Body of pancreas (tissue), 4 donors: ENCODE measurements at regions not wholly inside any gene's neighbourhood (a gene's known extent, or its start where the extent isn't known, plus 50 kb on each side); places are given as distances from the start of the nearest gene placed in this dataset.
"Not testable (repeated sequence)": the region's sequence is repeated elsewhere in the genome, so short reads cannot be mapped to it uniquely, and the experiment has no call there.

Source experiments
- ATAC-seq: fragments of 150-250 bp; one replicate; pipeline ENCODE4 v1.9.1; 2016
- DNase-seq, 4 donors: peaks; one replicate each; pipeline ENCODE4 v3.0.0-alpha.2; 2019
- H3K27ac ChIP-seq, 4 donors: fragments of 200-600 bp; sonication (generic); 1 replicate in 3 of 4; 2 replicates in 1 of 4; pipeline versions ENCODE4 v1.5.1 to v1.6.1; 2016 to 2019; ENCODE audit warnings: mild to moderate bottlenecking in 1 of 4, mixed read lengths in 1 of 4, moderate library complexity in 1 of 4
- H3K27me3 ChIP-seq, 2 donors: fragments of 200-600 bp; sonication (generic); one replicate each; pipeline ENCODE4 v1.6.0; 2016; ENCODE audit warnings: mild to moderate bottlenecking in 1 of 2
- H3K36me3 ChIP-seq, 2 donors: fragments of 200-600 bp; sonication (generic); replicated peaks in 1 of 2; 2 replicates each; pipeline ENCODE4 v1.5.1; 2016; ENCODE audit warnings: low read depth in 2 of 2; ENCODE audit not compliant: insufficient read depth in 1 of 2
- H3K4me1 ChIP-seq: fragments of 200-600 bp; sonication (generic); one replicate; pipeline ENCODE4 v1.6.0; 2016
- H3K4me3 ChIP-seq, 2 donors: fragments of 200-600 bp; sonication (generic); 1 replicate in 1 of 2; 2 replicates in 1 of 2; pipeline ENCODE4 v1.5.1; 2016 to 2019
- H3K9me3 ChIP-seq, 3 donors: fragments of 200-600 bp; sonication (generic); 1 replicate in 2 of 3; 2 replicates in 1 of 3; pipeline ENCODE4 v1.5.1; 2016
- POLR2A ChIP-seq, 3 donors: fragments of 450-650 bp; IDR thresholded peaks; one replicate each; pipeline ENCODE4 v1.6.1; 2016; ENCODE audit warnings: antibody characterized with exemption in 3 of 3, mild to moderate bottlenecking in 2 of 3
- WGBS, 2 donors: methylation state at CpG; one replicate each; pipeline ENCODE4 v1.1.5; 2017; 5-methylcytosine and 5-hydroxymethylcytosine counted together
- intact Hi-C: fragments of 100-400 bp; cut with DNase I; formaldehyde crosslinking; loops from one replicate; pipeline ENCODE4 v1.15.1; 2023
- TF ChIP-seq, protein P1 (sequence below), 7 experiments: fragments of 450-650 bp in 4 of 7; fragments of 200-600 bp in 3 of 7; sonication (generic) in 3 of 7; IDR thresholded peaks; one replicate each; pipeline ENCODE4 v1.5.1; 2016 to 2019; ENCODE audit warnings: antibody characterized with exemption in 7 of 7

DNA sequence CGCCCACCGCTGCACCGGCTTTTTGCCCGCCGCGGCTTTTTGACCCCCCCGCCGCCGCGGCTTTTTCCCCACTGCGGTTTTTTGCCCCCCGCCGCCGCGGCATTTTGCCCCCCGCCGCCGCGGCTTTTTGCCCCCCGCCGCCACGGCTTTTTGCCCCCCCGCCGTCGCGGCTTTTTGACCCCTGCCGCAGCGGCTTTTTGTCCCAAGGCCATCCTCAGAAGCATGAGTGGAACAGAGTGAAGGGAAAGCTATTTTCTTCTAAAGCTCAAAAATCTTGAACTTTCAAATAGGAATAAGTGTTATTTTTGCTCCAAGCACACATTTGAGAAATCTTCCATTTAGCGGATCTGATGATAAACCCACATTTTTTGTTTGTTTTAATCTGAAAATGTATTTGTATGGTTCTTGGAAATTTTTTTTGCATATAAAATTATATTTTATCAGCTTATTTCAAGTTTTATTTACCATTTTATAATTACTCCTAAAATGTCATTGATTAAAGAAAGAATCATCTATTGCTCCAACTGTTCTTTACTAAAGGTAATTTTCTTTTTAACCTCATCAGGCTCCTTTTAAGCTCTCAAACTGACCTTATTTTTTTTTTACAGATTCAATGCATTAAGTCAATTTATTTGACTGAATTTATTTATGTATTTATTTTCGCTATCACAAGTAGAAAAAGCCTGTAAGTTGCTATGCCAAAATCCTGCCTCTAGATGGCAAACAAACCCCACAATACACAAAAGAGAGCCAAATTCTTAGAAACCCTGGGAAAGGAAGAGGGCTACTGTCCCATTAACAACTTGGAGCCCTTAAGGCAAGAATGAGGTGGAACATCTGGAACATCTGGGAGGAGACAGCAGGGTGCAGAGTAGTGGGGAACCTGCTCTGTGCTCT lies 460.3 kb downstream of the ZNF33B start:
- intact Hi-C loops, ATAC-seq, H3K36me3 ChIP-seq, H3K27ac ChIP-seq, H3K9me3 ChIP-seq, H3K4me3 ChIP-seq, H3K27me3 ChIP-seq, H3K4me1 ChIP-seq: not testable (repeated sequence)
- TF ChIP-seq, protein P1, sequence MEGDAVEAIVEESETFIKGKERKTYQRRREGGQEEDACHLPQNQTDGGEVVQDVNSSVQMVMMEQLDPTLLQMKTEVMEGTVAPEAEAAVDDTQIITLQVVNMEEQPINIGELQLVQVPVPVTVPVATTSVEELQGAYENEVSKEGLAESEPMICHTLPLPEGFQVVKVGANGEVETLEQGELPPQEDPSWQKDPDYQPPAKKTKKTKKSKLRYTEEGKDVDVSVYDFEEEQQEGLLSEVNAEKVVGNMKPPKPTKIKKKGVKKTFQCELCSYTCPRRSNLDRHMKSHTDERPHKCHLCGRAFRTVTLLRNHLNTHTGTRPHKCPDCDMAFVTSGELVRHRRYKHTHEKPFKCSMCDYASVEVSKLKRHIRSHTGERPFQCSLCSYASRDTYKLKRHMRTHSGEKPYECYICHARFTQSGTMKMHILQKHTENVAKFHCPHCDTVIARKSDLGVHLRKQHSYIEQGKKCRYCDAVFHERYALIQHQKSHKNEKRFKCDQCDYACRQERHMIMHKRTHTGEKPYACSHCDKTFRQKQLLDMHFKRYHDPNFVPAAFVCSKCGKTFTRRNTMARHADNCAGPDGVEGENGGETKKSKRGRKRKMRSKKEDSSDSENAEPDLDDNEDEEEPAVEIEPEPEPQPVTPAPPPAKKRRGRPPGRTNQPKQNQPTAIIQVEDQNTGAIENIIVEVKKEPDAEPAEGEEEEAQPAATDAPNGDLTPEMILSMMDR (IDR thresholded peaks at IDR 0.05), result peak; percentile 14 to 72 (median 57)
- WGBS, 2 donors, result 3 to 14% methylated on average over 3 to 10 of the region's 30 CpGs
- DNase-seq, result peak; percentile 8 to 32 (median 14)

DNA sequence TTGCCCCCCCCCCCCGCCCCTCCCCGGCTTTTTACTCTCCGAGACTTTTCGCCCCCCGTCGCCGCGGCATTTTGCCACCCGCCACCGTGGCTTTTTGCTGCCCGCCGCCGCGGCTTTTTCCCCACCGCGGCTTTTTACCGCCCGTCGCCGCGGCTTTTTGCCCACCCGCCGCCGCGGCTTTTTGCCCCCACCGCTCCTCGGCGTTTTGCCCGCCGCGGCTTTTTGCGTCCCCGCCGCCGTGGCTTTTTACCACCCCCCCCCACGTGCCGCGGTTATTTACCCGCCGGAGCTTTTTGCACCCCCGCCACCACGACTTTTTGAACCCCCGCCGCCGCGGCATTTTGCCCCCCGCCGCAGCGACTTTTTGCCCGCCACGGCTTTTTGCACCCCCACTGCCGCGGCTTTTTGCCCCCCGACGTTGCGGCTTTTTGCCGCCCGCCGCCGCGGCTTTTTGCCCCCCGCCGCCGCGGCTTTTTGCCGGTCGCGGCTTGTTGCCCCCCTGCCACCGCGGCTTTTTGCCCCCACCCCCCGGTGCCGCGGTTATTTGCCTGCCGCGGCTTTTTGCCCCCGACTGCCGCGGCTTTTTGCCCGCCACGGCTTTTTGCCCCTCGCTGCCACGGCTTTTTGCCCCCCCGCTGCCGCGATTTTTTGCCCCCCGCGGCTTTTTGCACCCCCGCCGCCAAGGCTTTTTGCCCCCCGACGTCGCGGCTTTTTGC lies 461.1 kb downstream of the ZNF33B start:
- H3K4me3 ChIP-seq, result no peak overlapping the region
- peaks cover 0 to 5% of the 10 kb centered on the region in 2 donors for H3K27me3 ChIP-seq

DNA sequence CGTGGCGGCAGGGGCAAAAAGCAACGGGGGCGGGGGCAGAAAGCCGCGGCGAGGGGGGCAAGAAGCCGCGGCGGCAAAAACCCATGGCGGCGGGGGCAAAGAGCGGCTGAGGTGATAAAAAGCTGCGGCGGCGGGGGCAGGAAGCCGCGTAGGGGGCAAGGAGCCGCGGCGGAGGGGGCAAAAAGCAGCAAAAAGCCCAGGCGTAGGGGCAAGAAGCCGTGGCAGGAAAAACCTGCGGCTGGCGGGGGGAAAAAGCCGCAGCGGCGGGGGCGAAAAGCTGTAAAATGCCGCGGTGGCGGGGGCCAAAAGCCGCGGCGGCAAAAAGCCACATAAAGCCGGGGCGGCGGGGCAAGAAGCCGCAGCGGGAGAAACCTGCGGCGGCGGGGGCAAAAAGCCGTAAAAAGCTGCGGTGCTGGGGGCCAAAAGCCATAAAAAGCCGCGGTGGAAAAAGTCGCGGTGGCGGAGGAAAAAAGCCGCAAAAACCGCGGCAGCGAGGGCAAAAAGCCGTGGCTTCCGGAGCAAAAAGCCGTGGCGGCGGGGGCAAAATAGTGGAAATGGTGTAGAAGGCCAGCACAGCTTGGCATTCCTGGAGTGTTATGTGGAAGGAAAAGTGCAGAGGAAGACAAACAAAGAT lies 487.8 kb downstream of the ZNF33B start:
- intact Hi-C loops, result no loop called here
- Histone ChIP-seq H3K4me1 (no peaks in the 10 kb centered on the region), H3K9me3 (peaks cover 0 to 8% (median 0%) of the 10 kb centered on the region in 3 donors), H3K27ac (no peak overlapping the region), H3K27me3 (no peaks in the 10 kb centered on the region), H3K36me3 (no peaks in the 10 kb centered on the region), H3K4me3 (no peak overlapping the region)
- TF ChIP-seq POLR2A (IDR thresholded peaks at IDR 0.05), result no peak
- TF ChIP-seq, protein P1 (IDR thresholded peaks at IDR 0.05), result no peak
- DNase-seq, result no peak
- no peak for ATAC-seq
- WGBS, 2 donors, result 53 to 66% methylated on average over 13 to 59 of the region's 59 CpGs

More for the DNA sequence above, 461.1 kb downstream of the ZNF33B start:
- WGBS, 2 donors, result 3 to 8% methylated on average over 38 to 49 of the region's 93 CpGs
- Histone ChIP-seq H3K9me3 (no peaks in the 10 kb centered on the region), H3K4me1 (peaks cover 4% of the 10 kb centered on the region), H3K27ac (no peak overlapping the region), H3K36me3 (no peaks in the 10 kb centered on the region)
- TF ChIP-seq, protein P1 (IDR thresholded peaks at IDR 0.05), result no peak
- no peak for TF ChIP-seq POLR2A (IDR thresholded peaks at IDR 0.05)
- ATAC-seq (no peak), DNase-seq (no peak)
- intact Hi-C loops, result no loop called here

DNA sequence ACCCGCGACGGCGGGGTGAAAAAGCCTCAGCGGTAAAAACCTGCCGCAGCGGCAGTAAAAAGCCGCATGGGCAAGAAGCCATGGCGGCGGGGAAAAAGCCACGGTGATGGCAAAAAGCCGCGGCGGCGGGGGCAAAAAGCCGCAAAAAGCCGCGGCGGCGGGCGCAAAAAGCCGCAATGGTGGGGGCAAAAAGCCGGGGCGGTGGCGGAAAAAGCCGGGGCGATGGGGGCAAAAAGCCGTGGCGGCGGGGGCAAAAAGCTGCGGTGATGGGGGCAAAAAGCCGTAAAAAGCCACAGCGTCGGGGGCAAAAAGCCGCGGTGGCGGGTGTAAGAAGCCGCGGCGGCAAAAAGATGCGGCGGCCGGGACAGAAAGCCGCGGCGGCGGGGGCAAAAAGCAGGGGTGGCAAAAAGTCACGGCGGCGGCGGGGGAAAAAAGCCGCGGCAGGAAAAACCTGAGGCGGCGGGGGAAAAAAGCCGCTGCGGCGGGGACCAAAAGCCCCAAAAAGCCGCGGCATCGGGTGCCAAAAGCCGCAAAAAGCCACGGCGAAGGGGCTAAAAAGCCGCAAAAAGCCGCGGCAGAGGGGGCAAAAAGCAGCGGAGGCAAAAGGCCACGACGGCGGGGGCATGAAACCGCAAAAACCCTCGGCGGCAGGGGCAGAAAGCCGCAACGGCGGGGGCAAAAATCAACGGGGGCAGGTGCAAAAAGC lies 488.5 kb downstream of the ZNF33B start:
- peaks cover 0 to 8% (median 0%) of the 10 kb centered on the region in 3 donors for H3K9me3 ChIP-seq
- TF ChIP-seq, protein P1 (IDR thresholded peaks at IDR 0.05), result no peak
- TF ChIP-seq POLR2A (IDR thresholded peaks at IDR 0.05), result no peak
- H3K36me3 ChIP-seq, result no peaks in the 10 kb centered on the region
- no peaks in the 10 kb centered on the region for H3K27me3 ChIP-seq
- DNase-seq, result no peak
- no peak overlapping the region for H3K4me3 ChIP-seq
- ATAC-seq, result no peak
- H3K4me1 ChIP-seq, result no peaks in the 10 kb centered on the region
- no peak overlapping the region for H3K27ac ChIP-seq
- intact Hi-C loops, result no loop called here
- 50 to 64% methylated on average over 62 to 78 of the region's 78 CpGs for WGBS, 2 donors
